ENCODE measurements at regions not wholly inside any gene's neighbourhood (a gene's known extent, or its start where the extent isn't known, plus 50 kb on each side); places are given as distances from the start of the nearest gene placed in this dataset.

DNA sequence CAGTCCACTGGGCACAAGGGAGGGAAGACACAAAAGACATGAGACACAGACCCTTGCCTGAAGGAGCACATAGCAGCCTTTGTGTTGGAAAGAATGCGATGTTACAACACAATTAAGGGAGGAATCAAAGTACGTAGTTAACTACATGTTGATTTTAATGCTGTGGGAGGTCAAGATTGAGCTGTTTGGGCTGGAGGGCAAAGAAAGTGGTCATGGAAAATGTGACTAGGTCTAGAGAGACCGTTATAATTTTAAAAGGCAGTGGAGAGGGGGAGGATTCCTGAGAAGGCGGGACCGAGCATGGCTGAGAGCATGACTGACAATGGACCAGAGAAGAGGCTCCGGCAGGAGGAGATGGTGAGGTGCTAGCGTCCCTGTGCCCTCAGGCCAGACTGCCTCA lies 111.8 kb upstream of the ATP1A1 start:
- no peak for DNase-seq
- ChIA-PET POLR2A (no interaction called here), CTCF (no interaction called here)
- H3K9ac ChIP-seq: no peak overlapping the region
- H3K27me3 ChIP-seq (ENCODE audit: insufficient read depth): no peaks in the 10 kb centered on the region
- no peak overlapping the region for H3K27ac ChIP-seq (ENCODE audit: low read depth in 2 of 2, low read length in 1 of 2)
- H3K9me3 ChIP-seq: no peaks in the 10 kb centered on the region
- no peak overlapping the region for H3K4me2 ChIP-seq
- TF ChIP-seq POLR2AphosphoS5 (IDR thresholded peaks at IDR 0.05; ENCODE audit: low read depth, low read length): no peak
- TF ChIP-seq EP300 (IDR thresholded peaks at IDR 0.05; ENCODE audit: borderline replicate concordance in 1 of 2, low read depth in 1 of 2, low read length in 1 of 2): no peak
- no peak for TF ChIP-seq PBX3 (IDR thresholded peaks at IDR 0.05)
- TF ChIP-seq, protein P1, sequence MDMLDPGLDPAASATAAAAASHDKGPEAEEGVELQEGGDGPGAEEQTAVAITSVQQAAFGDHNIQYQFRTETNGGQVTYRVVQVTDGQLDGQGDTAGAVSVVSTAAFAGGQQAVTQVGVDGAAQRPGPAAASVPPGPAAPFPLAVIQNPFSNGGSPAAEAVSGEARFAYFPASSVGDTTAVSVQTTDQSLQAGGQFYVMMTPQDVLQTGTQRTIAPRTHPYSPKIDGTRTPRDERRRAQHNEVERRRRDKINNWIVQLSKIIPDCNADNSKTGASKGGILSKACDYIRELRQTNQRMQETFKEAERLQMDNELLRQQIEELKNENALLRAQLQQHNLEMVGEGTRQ (IDR thresholded peaks at IDR 0.05; ENCODE audit: borderline replicate concordance, low read depth, low read length): no peak
- no peak for TF ChIP-seq TCF12 (IDR thresholded peaks at IDR 0.05)
- TF ChIP-seq ELF1 (IDR thresholded peaks at IDR 0.05): no peak
- TF ChIP-seq CTCF (IDR thresholded peaks at IDR 0.05): no peak
- TF ChIP-seq FOSL2 (IDR thresholded peaks at IDR 0.05; ENCODE audit: borderline replicate concordance, low read depth): no peak
- TF ChIP-seq RCOR1 (IDR thresholded peaks at IDR 0.05; ENCODE audit: low read length): no peak
- no peak for TF ChIP-seq REST (IDR thresholded peaks at IDR 0.05; ENCODE audit: low read depth, low read length)
- TF ChIP-seq NFIC (IDR thresholded peaks at IDR 0.05; ENCODE audit: borderline replicate concordance): no peak
- no peak for TF ChIP-seq GABPA (IDR thresholded peaks at IDR 0.05; ENCODE audit: low read depth)
- TF ChIP-seq, protein P2, sequence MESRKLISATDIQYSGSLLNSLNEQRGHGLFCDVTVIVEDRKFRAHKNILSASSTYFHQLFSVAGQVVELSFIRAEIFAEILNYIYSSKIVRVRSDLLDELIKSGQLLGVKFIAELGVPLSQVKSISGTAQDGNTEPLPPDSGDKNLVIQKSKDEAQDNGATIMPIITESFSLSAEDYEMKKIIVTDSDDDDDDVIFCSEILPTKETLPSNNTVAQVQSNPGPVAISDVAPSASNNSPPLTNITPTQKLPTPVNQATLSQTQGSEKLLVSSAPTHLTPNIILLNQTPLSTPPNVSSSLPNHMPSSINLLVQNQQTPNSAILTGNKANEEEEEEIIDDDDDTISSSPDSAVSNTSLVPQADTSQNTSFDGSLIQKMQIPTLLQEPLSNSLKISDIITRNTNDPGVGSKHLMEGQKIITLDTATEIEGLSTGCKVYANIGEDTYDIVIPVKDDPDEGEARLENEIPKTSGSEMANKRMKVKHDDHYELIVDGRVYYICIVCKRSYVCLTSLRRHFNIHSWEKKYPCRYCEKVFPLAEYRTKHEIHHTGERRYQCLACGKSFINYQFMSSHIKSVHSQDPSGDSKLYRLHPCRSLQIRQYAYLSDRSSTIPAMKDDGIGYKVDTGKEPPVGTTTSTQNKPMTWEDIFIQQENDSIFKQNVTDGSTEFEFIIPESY (IDR thresholded peaks at IDR 0.05; ENCODE audit: borderline replicate concordance, low read depth): no peak
- no peak for TF ChIP-seq CHD2 (IDR thresholded peaks at IDR 0.05; ENCODE audit: low read length, partially characterized antibody)
- no peak for TF ChIP-seq JUND (IDR thresholded peaks at IDR 0.05)
- TF ChIP-seq, protein P3, sequence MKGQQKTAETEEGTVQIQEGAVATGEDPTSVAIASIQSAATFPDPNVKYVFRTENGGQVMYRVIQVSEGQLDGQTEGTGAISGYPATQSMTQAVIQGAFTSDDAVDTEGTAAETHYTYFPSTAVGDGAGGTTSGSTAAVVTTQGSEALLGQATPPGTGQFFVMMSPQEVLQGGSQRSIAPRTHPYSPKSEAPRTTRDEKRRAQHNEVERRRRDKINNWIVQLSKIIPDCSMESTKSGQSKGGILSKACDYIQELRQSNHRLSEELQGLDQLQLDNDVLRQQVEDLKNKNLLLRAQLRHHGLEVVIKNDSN (IDR thresholded peaks at IDR 0.05; ENCODE audit: borderline replicate concordance, low read depth): no peak
- H3K4me1 ChIP-seq (ENCODE audit: control insufficient read depth in 1 of 2, insufficient read depth in 2 of 2, low read depth in 1 of 2, low read length in 1 of 2): no peaks in the 10 kb centered on the region
- H3K36me3 ChIP-seq (replicated peaks in 1 of 2; ENCODE audit: control insufficient read depth in 1 of 2, insufficient read depth in 2 of 2, low read length in 1 of 2): no peaks in the 10 kb centered on the region
- H4K20me1 ChIP-seq (ENCODE audit: insufficient read depth): no peaks in the 10 kb centered on the region
- H3K9me2 ChIP-seq: no peaks in the 10 kb centered on the region
- no peak overlapping the region for H2AFZ ChIP-seq (ENCODE audit: low read depth)
- no peaks in the 10 kb centered on the region for H3F3A ChIP-seq (replicated peaks; ENCODE audit: insufficient read depth)
- H3K79me2 ChIP-seq (ENCODE audit: insufficient read depth): no peaks in the 10 kb centered on the region
- 70% methylated on average over 7 of the region's 7 CpGs for WGBS (ENCODE audit: low lambda C conversion rate)
- no peak overlapping the region for H3K4me3 ChIP-seq (ENCODE audit: low read depth in 2 of 2, low read length in 1 of 2)

Data from SK-N-SH (cell line).